ENCODE measurements at regions not wholly inside any gene's neighbourhood (a gene's known extent, or its start where the extent isn't known, plus 50 kb on each side); places are given as distances from the start of the nearest gene placed in this dataset.

DNA sequence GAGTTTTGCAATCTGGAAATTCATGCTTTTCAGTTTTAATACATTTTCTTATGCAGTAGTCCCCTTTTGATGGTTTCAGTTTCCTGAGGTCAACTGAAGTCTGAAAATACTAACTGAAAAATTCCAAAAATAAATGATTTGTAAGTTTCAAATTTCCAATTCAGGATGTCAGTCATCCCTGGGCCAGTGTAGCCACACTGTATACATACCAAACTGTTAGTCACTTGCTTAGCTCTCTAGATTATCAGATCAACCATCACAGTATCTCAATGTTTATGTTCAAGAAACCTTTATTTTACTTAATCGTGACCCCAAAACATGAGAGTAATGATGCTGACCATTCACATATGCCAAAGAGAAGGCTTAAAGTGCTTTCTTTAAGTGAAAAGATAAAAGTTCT, 715.5 kb downstream of the GBE1 start:
- no peak for DNase-seq (ENCODE audit: low read depth)

DNA sequence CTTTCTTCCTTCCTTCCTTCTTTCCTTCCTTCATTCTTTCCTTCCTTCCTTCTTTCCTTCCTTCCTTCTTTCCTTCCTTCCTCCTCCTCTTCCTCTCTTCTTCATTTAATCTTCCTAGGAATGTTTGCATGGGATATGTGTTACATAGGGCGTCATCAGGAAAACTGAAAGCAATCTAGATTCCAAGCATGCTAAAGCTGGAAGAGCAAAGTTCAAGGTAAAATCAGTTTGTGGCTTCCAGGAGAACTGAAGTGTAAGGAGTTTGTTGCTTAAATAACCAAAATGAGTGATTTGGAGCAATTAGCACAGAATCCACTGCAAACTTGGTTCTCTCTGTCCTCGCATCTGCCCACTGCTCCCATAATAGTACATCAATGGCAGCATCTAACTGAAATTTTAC, 716.2 kb downstream of the GBE1 start:
- DNase-seq (ENCODE audit: low read depth), result no peak

DNA sequence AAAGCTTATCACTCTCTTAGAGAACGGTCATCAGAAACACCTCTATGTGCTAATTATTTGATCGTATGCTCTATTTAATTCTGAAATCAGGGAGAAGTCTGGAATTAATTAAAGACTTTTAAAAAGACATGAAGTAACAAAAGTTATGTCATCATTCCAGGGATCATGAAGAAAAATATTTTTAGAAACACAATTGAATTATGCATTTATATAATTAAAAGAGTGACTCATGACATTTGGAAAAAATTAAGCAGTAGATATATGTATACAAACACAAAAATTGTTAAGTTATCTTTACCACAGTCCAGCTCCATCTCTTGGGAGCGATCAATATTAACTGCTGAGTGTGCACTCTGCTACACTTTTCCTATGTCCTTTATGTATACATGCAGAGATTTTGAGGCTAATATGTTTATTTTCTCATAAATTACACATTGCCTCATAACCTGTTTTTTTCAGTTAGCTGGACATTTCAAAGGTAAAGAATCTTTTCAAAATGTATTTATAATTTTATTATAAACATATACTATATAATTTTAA, 717.7 kb downstream of the GBE1 start:
- no peak for DNase-seq (ENCODE audit: low read depth)

DNA sequence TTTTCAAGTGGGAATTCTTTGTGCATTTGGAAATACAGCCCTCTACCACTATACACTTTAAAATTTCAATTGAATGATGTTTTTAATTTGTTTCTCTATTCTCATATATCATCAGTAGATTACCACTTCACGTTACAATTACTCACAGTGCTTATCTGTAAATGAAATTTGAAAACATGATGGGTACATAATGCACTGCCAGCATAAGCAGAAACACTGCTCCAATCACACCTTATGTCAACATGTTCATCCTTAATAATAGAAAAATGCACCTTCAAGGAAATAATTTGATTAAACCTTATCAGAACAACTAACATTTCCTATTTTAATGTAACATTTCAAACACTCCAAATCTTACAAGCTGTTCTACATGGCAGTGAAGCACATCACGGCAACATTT, 718.4 kb downstream of the GBE1 start:
- no peak for DNase-seq (ENCODE audit: low read depth)

DNA sequence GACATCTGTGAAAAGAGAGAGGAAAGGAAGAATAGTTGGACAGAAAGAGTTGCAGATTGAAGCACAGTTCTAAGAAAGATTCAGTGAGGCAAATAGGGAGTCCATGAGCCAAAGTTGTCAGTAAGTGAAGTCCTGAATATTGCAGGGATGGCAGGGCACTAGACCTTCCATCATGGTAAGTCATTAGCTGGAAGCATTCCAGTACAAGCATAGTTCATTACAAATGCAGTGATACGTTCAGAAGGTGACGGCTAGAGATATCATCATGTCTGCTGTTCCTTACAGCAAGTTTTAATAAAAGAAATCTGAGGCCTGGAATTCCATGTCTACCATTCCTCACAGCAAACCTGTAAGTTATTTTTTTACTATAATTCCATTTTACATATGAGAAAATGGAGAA, 720.1 kb downstream of the GBE1 start:
- no peak for DNase-seq (ENCODE audit: low read depth)

DNA sequence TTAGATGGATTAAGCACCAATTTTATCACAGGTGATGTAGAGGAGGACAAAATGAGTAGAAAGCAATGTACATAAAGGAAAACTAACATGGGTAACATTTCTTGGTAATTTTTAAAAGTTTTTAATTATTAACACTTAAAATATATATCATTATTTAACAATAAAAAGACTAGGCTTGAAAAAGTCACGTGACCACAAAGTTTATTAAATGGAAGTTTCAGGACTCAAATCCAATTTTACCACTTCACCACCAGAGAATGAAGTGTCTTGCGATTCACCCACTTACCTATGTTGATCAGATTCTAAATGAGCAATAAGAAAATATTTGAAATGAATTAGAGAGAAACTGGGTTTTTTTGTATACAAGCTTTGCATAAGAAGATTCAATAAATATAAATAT, 721.3 kb downstream of the GBE1 start:
- DNase-seq (ENCODE audit: low read depth), result no peak

DNA sequence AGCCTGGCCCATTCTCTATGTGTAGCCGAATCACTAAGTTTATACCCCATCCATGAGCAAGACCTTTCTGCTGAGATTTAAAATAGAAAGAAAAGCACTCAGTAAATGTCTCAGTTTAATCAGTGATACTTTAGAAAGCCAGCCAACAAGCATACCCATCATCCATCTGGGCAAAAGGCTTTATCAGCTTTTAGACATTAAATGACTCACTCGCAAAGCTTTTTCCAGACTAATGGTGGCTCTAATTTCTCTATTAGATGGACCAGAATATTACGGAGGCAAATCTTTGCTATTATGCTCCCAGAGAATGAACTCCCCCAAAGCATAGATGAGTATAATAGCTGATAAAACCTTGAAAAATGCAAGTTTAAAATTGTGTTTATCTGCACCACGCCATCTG, 727.8 kb downstream of the GBE1 start:
- no peak for DNase-seq (ENCODE audit: low read depth)

DNA sequence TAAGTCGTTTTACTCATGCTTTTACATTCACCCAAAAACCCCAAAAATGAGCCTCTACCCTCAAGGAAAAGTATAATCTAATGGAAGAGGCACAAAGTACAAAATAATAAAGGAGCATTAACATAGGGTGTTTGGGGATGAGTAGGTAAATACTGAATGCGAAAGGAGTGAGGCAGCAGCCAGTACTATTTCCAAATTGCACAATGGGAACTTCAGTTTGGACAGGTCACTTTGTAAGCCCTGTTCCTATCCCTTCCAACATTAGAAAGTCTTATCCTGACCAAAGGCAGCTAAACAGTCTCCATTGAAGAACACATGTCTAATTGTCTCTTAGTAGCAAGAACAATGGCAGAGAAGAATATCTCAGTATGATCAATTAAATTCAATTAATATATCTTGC, 728.3 kb downstream of the GBE1 start:
- no peak for DNase-seq (ENCODE audit: low read depth)

DNA sequence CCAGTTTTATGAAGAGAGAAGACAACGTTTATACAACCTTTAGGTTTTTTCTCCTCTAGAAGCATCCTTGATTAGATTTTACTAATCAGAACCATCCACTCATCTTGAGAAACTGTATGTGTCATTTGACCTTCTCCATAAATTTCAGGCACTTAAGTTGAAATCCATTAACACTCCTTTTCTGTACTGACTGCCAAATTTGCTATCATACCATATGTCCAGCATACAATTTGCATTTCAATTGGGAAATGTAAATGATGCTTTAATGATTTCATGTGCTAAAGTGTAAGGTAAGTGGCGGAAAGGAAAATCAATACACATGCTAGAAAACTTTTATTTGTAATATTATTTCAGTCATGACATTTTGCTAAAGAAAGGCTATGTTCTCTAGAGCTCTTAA, 731.6 kb downstream of the GBE1 start:
- no peak for DNase-seq (ENCODE audit: low read depth)

DNA sequence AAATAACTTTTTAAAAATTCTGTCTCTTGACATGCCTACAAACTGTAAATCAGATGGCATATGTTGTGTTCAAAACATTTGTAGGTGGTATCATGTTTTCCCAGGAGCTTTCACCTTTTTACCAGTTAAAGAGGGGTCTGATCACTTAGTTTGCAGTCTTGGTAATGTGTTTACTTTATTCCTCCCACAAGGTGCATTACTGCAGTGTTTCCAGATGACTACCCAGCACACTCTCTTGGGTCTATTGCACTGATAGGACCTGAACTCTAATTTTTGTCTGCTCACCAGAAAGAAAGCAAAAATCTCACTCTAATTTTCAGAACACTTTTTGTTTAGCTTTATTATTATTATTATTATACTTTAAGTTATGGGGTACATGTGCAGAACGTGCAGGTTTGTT, 734.1 kb downstream of the GBE1 start:
- DNase-seq (ENCODE audit: low read depth), result no peak

DNA sequence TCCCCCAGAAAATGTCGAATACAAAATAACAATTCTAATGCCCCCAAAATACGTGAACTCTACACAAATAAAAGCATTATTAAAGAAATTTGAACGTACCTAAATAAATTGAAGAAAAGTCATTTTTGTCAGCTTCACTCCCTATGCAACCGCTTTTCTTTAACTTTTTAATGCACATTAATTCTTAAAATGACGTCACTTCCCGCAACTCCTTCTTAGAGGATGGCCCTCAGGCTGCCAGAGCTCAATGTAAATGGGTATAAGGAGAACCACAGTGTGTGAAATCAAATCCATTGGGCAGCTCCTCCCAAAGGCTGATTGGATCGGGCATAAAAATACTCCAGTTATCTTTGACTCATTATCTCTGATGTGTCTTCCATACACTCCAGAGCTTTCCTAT, 736.9 kb downstream of the GBE1 start:
- DNase-seq (ENCODE audit: low read depth), result no peak

DNA sequence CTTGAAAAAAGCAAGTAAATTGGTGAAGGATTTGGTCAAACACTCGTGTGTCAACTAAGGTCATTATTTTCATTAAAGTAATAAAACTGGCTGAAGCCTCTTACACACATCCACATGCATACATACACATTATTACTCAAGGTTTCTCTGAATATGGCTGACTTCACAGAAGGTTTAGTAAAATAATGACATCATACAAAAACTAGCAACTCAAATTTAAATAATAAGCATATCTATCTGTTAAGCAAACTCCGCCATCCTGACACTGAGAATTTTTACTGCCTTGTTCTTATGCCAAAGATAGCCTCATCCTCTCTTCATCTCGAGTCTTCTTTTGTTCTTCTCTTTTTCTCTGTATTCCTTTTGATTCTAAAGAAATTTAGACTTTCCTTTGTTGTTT, 739.1 kb downstream of the GBE1 start:
- DNase-seq (ENCODE audit: low read depth), result no peak

DNA sequence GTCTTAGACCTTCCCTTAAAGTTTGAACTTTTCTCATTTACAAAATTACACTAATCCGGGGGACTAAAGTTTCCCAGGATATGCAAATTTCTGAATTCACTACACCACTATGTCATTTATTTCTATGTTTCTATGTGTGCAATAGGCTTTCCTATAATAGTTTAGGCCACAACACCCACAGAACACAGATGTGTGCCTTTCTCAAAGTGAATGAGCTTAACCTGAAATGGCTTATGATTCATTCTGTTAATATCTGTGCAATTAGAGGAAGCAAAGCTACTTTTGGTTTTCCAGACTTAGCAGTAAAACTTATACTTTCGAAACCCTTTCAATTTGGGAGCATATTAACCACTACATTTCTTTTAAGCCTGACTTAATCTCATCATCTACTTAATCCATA, 748.1 kb downstream of the GBE1 start:
- DNase-seq (ENCODE audit: low read depth), result no peak

DNA sequence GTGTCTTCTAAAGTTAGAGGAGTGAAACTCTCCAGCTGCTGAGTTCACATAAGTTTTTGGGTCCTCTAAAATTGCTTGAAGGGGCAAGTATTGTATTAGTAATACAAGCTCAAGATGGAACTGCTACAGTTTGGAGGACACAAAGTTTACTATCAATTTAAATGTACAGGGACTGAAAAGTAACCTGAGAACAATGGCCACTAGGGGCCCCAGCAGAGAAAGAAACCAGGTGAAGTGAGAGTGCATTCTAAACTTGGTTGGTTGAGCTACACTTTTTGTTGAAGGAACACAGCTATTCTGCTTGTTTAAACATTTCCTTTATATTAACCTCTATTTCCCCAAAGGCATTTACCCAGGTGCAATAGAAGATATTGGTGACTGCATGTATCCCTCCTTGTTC, 755.5 kb downstream of the GBE1 start:
- no peak for DNase-seq (ENCODE audit: low read depth)

DNA sequence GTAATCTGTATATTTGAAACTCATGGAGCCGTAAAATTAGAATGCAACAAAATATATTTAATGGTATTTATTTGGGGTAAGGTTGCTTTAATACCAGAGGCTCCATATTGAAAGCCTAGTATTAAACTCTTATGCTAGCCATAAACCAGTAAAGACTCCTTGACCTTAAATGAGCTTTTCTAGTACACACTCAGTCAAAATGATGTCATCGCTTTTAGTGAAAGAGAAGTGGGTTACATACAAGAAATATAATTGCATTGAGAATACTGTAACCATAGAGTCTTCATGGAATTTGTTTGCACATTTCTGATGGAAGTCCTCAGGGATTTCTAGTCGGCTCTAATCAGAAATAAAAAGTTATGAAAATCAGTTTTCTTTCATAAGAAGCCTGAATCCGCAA, 757.6 kb downstream of the GBE1 start:
- no peak for DNase-seq (ENCODE audit: low read depth)

DNA sequence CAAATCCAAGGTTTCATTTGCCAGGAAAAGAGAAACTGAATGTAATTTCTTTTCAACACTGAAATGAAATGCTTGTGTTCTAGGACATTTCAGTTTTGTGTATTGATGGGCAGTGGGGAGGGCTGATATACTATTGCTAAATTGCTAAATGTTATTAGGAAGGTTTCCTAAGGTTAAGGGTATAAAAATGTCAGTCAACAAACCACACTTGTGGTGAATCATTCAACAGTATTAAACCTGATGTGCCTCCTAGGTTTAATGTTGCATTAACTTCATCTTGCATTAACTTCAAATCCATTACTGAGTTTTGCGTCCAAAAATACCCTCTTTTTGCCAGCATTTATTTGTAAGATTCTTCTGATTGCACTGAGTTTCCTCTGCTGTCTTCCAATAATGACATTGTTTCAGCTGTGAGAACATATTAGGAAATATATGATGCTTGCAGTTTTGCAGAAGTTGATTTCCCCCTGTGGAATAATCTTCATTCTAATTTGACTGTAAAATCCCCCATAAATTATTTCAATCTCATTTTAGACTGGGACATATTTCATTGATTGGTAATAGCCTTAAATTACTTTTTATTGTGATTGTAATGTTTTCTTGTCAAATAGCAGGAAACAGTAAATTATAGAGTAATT, 758.3 kb downstream of the GBE1 start:
- DNase-seq (ENCODE audit: low read depth), result no peak

DNA sequence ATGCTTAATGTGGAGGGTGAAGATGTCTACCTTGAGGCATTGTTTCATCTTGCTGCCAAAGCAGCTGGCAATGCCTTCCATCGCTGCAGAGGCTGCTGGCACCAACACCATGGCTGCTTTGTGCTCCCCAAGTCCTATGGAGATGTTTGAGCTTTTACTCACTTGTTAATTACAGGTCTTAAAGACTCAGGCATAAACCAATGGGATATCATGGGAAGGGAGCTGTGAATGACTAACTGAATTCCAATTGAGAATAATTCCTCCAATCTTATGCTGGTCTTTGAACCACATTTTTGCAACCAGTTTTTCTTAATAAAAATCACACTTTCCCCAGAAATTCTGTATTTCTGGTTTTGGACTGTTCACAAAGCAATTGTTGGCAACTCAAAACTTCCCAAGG, 762.0 kb downstream of the GBE1 start:
- DNase-seq (ENCODE audit: low read depth), result no peak

DNA sequence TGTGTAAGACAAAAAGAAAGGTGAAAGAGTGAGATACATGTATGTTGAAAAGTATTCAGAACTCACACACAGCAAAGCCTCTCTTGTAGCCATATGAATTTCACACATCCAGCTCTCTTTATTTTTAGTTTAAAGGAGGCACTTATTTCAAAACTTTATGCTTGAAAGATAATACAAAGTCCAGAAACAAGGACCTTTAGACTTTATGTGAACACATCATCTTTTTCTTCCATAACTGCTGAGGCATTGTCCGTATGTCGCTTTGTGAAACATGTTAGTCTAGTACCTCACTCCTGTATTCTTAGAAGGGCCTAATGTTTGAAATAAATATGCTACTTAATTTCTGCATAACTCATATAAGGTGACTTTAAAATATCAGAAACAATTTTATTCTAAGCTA, 763.4 kb downstream of the GBE1 start:
- no peak for DNase-seq (ENCODE audit: low read depth)

DNA sequence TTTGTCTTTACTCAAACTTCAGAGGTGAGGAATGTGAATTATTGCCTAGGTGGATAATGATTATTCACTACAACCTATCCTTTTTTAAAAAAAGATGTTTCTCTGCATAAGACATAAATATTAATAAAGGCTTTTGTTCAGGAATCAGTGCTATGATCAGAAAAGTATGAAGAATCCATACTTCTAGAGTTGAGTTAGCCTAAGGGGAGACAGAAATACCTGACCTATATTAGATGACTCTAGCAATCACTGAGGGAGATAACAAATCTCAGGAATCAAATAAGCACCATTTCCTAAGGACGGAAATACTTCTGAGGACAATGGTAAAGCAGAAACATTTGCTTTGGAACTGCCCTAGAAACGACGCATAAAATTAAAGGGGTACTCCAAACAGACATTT, 763.8 kb downstream of the GBE1 start:
- no peak for DNase-seq (ENCODE audit: low read depth)

DNA sequence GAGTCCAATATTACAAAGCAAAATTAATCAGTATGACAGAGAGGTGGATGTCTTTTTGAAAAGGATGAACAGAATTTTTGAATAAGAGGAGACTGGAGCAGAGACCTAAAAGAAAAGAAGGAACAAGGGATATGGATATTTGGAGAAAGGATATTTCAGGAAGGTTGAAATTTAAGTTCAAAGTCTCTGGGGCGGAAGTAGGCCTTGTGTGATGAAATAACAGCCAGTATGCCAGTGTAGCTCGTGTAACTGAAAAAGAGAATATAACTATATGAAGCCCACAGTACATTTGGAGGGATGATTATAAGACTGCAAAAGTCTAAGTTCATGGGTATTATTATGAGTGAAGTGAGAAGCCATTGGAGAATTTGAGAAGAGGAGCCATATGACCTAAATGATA, 766.7 kb downstream of the GBE1 start:
- no peak for DNase-seq (ENCODE audit: low read depth)

DNA sequence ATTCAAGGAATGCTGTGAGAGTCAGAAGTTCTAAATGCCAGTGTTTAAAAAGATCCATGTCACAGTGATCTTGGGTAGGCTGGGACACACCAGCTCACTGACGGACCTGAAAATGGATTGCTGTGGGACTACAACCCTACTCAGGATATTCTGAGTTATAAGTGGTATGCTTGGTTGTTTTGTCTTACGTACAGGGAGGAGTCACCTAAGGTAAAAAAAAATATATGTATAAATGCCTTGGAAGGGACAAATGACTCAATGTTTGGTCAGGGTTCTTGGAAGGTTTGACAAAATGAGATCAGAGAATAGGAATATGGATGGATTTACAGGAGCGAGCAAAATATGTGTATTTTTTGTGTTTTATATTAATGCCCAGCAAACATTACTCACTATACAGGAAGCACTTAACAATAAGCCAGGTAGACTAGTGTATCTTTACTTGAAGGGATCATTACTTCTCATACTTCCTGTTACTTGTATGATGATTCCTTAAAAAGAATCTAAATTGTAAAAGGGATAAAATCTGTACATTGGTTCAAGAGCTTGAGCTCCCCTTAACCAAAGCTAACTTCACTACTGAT, 767.3 kb downstream of the GBE1 start:
- no peak for DNase-seq (ENCODE audit: low read depth)

DNA sequence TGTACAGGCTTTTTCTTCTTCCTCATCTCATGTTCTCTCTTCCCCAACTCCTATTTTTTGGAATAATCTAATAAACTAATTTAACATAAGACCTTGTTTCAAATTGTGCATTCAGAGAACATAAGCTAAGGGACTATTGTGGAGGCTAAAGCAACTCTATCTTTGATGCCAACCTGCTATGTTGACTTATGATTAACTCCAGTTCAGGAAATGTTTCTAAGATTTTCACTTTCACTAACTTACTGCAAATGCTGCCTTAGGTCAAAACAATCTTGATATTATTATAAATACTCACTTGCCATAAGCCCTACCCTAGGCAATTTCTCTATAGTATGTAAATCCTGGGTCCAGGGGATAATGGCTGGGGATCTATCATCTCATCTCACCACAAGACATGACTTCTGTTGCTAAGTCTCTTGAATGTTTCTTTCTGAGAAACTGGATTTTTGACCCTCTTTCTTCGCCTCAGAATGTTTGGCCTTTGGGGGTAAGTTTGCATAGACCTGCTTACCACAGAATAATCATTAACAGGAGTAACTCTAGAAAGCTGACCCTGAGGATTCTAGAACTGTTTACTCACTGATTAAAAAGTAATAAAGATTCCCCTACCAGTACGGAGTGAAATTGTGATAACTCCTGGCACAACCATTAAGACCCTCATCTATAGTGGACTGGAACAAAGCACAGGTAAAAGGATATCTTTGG, 768.1 kb downstream of the GBE1 start:
- DNase-seq (ENCODE audit: low read depth), result no peak

DNA sequence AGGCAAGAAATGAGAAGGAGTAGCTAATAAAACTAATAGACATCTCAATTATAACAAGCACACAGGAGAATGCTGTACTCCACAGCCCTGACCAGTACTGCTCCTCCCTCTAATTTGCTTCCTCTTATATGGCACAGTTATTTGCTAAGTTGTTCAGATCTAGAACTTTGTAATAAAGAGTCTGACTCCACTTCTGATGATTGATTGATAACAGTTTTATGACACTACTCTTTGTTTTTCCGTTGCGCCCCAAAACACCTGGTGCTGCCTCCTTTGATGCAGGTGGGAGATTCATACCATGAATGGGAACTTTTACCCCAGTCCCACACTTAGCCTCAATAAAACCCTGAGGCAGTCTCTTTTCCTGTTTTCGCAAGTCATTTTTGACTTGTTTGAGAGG, 777.7 kb downstream of the GBE1 start:
- no peak for DNase-seq (ENCODE audit: low read depth)

Measured in GM04504 (cell line).